Pulmonary artery endothelial cell (primary cell): ENCODE measurements at regions not wholly inside any gene's neighbourhood (a gene's known extent, or its start where the extent isn't known, plus 50 kb on each side); places are given as distances from the start of the nearest gene placed in this dataset.

Experiments used
- DNase-seq: peaks from one replicate; pipeline ENCODE4 v3.0.0-alpha.2; 2011; ENCODE audit warnings: low read depth, low spot score

DNA sequence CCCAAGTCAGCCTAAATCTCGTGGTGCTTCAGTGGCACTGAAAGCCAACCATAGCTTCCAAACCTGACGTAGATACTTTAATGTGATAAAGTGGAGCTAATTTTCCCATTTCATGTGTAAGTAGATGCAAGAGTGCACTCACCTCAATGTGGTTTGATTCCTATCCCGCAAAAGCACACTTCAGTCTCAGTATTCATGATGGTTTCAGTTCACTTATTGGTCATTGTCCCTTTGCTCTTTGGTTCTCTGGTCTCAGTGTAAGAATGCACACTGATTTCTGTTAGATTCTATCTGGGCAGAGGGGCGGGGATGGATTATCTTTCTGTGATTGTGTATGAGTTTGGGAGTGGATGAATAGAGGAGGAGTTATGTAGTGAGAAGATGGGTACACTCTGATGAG lies 340.6 kb downstream of the KCNRG start:
- DNase-seq, result no peak

- DNase-seq, result no peak
These were observed 341.9 kb downstream of the KCNRG start for GRCh38 chr13:50357136-50357535.

DNA sequence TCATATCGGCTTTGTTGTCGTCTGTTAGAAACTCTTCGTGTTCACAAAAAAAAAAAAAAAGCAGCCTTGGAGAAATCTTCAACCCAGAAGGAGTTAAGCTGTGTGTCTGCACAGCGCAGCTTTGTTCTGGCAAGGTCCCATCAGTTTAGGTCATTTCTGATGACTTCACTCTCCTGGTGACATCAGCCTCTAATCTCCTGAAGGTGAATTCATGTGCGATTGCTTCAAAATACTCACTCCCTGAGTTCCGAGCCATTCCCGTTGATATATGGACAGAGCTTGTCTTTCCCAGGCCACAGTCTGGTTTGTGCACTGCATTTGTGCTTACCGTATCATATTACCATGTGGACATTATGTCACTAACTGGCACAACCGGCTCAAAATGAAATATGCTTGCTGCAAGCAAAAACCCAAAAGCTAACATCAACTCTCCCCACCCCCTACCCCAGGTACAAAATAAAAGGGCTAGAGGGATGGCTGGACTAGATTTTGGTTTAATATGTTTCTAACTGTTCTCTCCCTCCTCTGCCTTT lies 342.4 kb downstream of the KCNRG start:
- DNase-seq, result no peak

DNA sequence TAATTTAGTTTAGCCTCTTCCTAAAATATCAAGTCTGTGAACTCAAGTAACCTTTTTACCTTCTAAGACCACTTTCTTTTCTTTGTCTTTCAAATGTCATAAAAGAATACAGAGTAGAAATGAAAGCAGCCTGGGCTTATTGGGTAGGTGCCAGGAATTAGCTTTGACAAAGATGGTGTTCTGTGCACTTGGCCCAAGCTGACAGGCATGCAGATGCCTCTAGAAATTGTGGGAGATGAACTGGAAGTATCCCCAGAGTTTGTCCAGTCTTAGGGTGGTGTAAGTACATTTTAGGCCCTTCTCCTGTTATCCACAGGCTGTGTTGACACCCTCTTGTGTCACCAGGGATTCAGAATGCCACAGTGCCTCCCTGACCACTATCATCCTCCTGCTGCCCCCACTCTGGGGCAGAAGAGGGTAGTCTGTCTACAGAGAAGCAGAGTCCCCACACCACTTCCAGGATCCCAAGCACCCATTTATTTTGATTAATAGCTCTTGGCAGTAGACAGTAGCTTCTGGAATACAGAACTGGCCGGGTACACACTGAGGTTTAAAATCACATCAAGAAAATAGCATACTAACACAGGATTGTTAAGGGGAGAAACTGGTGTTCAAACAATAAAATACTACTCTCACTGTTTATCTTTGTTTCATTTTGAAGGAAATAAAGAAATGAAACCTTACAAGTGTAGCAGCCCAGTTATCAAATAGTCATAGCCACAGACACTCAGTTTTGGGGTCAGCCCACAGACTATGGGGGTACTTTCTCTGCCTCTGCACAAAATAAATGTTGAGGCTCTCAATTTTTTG lies 343.2 kb downstream of the KCNRG start:
- no peak for DNase-seq

DNA sequence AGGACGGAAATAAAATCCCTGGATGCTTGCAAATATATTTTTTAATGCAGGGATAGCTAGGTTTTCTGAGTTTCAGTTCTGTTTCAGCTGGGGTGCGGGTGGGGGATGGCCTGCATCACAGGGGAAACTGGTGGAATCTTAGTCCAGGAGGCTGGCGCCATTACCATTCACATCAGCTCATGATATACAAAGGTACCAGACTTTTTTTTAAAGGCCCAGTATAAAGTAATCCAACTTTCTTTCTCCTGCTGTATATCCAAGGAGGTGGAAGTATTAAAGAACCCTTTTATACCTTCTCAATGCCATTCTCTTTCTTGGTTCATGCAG lies 343.8 kb downstream of the KCNRG start:
- DNase-seq, result no peak

- no peak for DNase-seq
These were observed 344.5 kb downstream of the KCNRG start for GRCh38 chr13:50359779-50360178.

DNA sequence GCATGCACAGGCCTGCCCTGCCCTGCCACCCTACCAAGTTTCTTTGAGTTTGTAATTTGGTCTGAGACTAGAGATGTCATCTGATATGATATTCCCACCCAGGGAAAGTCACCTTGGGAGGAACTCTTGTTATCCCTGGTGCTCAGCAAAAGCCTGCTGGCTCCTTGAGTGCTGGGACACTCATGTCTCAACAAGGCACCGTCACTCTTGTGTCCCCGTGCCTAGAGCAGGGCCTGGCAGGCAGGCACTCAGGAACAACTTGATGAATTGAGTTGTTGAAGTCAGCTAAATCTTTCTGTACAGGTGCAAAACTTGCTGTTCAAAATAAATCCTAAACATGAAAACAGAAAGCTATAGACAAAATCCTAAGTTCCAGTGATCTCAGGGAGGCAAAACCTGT lies 345.4 kb downstream of the KCNRG start:
- no peak for DNase-seq

DNA sequence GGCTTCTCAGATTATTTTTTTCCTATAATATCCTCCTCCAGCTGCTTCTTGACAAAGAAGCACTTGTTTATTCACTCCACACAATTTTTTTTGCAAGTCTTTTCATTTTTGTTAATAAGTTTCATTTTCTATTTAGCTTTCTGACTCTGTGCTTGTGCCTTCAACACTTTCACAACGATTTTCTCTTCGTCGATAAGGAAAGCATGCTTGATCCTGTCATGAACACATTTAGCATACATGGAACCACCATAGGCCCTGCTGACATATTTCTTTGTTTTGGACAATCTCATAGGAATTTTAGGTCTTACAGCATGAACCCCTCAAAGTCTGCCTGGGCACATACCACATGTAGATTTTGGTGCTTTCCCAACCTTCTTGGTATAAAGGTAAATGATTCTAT lies 346.0 kb downstream of the KCNRG start:
- no peak for DNase-seq

- DNase-seq, result no peak
These were observed 350.5 kb downstream of the KCNRG start for GRCh38 chr13:50365408-50366391.

DNA sequence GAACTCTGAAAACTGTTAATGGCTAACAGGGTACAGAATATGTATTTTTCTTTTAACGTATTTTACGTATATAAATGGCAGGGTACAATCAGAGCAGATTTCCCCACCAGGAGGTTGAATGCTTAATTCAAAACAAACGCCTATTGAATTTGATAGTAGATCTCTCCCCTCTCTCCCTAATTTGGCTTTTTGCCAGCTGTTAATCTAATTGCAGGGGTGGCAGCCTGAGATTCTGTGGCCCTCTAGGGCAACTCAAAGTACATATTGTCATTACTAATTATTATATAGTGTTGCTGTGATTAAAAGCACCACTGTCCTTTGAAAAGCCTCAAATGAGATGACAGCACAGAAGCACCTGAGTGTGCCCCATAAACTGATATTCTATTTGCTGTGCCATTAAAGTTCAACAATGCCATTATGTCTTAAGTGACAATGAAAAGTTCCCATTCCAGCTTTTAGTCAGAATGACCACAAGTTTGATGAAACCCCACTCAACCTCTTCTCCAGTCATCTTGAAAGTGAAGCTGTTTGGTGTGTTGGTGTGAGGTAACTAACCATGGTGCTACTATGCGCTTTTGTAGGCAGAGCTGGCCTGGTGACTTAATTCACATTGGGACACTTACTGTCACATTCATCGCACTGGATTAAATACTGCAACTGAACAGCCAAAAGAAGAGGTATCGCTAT lies 351.4 kb downstream of the KCNRG start:
- no peak for DNase-seq

GRCh38 chr13:50369646-50370045 lies 354.4 kb downstream of the KCNRG start:
- no peak for DNase-seq

DNA sequence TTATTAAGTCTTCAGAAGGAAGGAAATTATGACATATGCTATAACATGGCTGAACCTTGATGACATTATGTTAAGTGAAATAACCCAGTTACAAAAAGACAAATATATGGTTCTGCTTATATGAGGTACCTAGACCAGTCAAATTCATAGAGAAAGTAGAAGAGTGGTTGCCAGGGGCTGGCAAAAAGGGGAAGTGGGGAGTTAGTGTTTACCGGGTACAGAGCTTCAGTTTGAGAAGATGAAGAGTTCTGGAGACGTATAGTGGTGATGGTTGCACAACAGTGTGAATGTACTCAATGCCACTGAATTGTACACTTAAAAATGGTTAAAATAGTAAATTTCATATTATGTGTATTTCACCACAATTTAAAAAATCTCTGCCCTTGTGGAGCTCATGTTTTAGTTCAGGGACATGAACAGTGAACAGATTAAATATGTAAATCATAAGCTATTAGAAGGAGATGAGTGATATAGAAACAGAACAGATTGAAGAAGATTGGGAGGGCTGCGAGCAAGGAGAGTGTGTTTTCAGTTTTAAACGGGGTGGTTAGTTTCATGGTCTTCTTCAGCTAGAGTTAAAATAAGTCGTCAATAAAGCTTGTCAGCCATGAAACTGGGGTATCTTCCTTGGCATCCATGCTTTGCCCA lies 355.2 kb downstream of the KCNRG start:
- no peak for DNase-seq

DNA sequence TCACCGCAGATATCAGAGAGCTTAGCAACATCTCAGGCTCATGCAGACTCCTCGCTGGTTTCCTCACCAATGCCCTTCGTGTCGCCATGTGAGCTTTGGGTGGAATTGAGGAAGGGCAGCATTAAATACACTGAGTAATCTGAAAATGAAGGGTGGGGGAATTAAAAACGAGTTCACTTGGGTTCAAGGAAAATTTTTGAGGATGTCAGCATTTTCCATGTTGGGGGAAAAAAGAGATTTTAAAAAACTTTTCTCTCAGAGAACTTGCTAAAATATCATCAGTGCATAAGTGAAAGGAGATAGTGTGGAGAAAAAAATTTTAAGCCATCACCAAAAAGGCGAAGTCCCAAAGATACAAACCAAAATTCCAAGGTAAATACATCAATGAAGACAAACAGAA lies 359.3 kb downstream of the KCNRG start:
- DNase-seq, result no peak

- DNase-seq, result no peak
These were observed 360.5 kb downstream of the KCNRG start for GRCh38 chr13:50375792-50376191.

GRCh38 chr13:50376895-50377575 lies 361.8 kb downstream of the KCNRG start:
- DNase-seq, result no peak

- no peak for DNase-seq
These were observed 362.6 kb downstream of the KCNRG start for GRCh38 chr13:50377726-50378270.

DNA sequence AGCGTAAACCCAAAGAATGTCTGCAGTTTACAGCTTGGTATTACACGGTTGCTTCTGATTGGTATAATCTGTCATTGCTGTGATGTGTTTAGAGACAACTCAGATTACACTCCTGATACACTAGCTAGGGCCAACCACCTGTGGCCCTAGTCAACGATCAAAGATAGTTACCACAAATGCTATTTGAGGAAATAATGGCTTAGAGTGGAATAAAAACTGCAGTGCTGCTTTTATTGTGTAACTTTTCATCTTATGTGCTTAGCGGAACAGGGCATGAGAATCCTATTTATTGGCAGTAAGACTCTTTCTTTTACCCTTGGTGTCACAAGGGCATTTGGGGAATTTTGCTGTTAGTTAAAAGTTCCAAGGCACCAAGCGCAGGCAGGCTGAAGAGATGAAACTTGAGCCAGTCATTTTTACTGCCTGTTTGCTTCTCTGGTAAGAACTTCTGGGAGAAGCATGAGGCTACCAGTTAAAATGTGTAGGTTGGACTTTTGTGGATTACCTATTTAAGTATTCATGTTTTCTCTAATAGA lies 363.3 kb downstream of the KCNRG start:
- DNase-seq, result no peak

- DNase-seq, result no peak
These were observed 364.3 kb downstream of the KCNRG start for GRCh38 chr13:50379584-50379983.

GRCh38 chr13:50380905-50381304 lies 365.7 kb downstream of the KCNRG start:
- DNase-seq, result no peak

GRCh38 chr13:50382511-50382910 lies 367.3 kb downstream of the KCNRG start:
- no peak for DNase-seq
